ENCODE measurements at regions not wholly inside any gene's neighbourhood (a gene's known extent, or its start where the extent isn't known, plus 50 kb on each side); places are given as distances from the start of the nearest gene placed in this dataset.

- no peak overlapping the region for H3K27ac Mint-ChIP-seq (ENCODE audit: unreplicated experiment)
- H3K36me3 Mint-ChIP-seq (ENCODE audit: unreplicated experiment): no peaks in the 10 kb centered on the region
- H3K27me3 Mint-ChIP-seq (ENCODE audit: unreplicated experiment): peaks cover 21% of the 10 kb centered on the region
- DNase-seq (ENCODE audit: extremely low spot score, unreplicated experiment): no peak
- H3K4me1 Mint-ChIP-seq (ENCODE audit: unreplicated experiment): no peaks in the 10 kb centered on the region
- peaks cover 3% of the 10 kb centered on the region for H3K9me3 Mint-ChIP-seq (ENCODE audit: unreplicated experiment)
- TF ChIP-seq CTCF (IDR thresholded peaks at IDR 0.05): no peak
- H3K4me3 Mint-ChIP-seq (ENCODE audit: unreplicated experiment): no peak overlapping the region
Observed at GRCh38 chr12:58081488-58081887, 140.1 kb downstream of the ATP23 start.

DNA sequence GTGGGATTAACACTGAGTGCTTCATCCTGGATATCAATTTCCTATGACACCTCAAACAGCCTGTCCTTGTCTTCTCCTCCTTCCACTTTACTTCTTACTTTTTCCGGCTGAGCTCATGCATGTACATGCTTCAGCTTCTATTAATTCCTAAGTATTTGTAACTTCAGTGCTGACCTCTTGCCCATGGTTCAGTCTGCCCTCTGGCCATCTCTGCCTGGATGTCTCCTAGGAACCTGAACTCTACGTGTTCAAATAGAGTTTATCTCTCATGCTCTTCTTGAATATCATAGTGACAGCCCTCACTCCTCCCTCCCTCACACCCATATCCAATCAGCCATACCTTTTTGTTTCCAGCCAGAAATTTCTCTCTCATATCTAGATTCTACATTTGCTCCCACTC is 141.6 kb downstream of the ATP23 start:
- Mint-ChIP-seq H3K36me3 (ENCODE audit: unreplicated experiment) (no peaks in the 10 kb centered on the region), H3K9me3 (ENCODE audit: unreplicated experiment) (peaks cover 3% of the 10 kb centered on the region), H3K27ac (ENCODE audit: unreplicated experiment) (no peak overlapping the region), H3K27me3 (ENCODE audit: unreplicated experiment) (peaks cover 12% of the 10 kb centered on the region), H3K4me3 (ENCODE audit: unreplicated experiment) (no peak overlapping the region), H3K4me1 (ENCODE audit: unreplicated experiment) (no peaks in the 10 kb centered on the region)
- DNase-seq (ENCODE audit: extremely low spot score, unreplicated experiment): no peak
- TF ChIP-seq CTCF (IDR thresholded peaks at IDR 0.05): no peak

DNA sequence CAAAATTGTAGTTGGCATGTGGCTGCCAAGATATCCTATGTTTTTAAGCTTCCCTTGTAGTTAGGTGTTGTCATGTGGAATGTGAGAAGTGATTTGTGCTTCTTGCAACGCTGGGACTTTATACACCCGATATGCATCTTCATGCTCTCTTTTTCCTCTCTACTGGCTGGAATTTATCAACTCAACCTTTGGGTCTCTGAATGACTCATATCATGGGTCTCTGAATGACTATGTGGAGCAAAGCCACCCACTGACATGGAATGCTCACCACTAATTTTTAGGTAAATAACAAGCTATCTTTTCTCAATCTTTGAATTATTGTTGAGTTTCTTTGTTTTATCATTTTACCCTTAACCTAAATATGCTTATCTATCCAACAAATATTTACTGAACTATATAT is 144.6 kb downstream of the ATP23 start:
- H3K4me1 Mint-ChIP-seq (ENCODE audit: unreplicated experiment): no peaks in the 10 kb centered on the region

GRCh38 chr12:58086930-58087329 is 145.6 kb downstream of the ATP23 start:
- Mint-ChIP-seq H3K4me3 (ENCODE audit: unreplicated experiment) (no peak overlapping the region), H3K4me1 (ENCODE audit: unreplicated experiment) (no peaks in the 10 kb centered on the region), H3K27me3 (ENCODE audit: unreplicated experiment) (peaks cover 9% of the 10 kb centered on the region), H3K36me3 (ENCODE audit: unreplicated experiment) (no peaks in the 10 kb centered on the region), H3K27ac (ENCODE audit: unreplicated experiment) (no peak overlapping the region), H3K9me3 (ENCODE audit: unreplicated experiment) (peaks cover 3% of the 10 kb centered on the region)
- no peak for DNase-seq (ENCODE audit: extremely low spot score, unreplicated experiment)
- TF ChIP-seq CTCF (IDR thresholded peaks at IDR 0.05): no peak

More for the DNA sequence above, 144.6 kb downstream of the ATP23 start:
- H3K27me3 Mint-ChIP-seq (ENCODE audit: unreplicated experiment): peaks cover 5% of the 10 kb centered on the region
- H3K27ac Mint-ChIP-seq (ENCODE audit: unreplicated experiment): no peak overlapping the region
- peaks cover 3% of the 10 kb centered on the region for H3K9me3 Mint-ChIP-seq (ENCODE audit: unreplicated experiment)
- DNase-seq (ENCODE audit: extremely low spot score, unreplicated experiment): no peak
- TF ChIP-seq CTCF (IDR thresholded peaks at IDR 0.05): no peak
- no peak overlapping the region for H3K4me3 Mint-ChIP-seq (ENCODE audit: unreplicated experiment)
- no peaks in the 10 kb centered on the region for H3K36me3 Mint-ChIP-seq (ENCODE audit: unreplicated experiment)

DNA sequence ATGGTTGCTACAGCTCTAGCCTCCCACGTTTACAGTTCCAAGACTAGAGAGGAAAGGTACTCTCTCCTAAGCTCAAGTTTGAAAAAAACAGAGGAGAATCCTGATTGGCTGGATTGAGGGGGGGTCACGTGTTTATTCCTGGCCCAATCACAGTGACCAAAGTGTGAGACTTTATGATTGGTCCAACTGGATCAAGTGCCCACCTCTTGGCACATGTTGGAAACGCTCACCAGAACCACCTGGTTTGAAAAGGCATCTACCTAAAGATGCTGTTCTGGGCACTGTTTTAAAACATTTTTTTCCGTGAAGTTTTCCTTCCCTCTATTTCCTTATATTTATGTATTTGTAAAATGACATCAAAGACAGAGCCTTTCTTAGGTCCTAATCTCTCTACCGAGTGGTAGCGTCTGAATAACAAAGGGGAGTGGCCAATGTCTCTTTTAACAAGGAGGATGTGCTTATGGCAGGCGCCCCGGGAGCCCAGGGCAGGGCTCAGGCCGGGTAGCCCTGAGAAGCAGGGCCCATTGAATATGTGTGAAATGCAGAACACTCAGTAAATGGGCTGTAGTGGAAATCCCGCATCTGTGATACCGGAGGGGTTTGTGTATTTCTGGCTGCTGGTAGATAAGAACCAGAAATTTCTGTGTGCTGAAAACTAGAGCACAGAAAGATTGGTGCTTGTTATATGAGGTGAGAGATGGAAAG is 146.2 kb downstream of the ATP23 start:
- no peaks in the 10 kb centered on the region for H3K4me1 Mint-ChIP-seq (ENCODE audit: unreplicated experiment)

More for the DNA sequence above, 146.2 kb downstream of the ATP23 start:
- peaks cover 3% of the 10 kb centered on the region for H3K9me3 Mint-ChIP-seq (ENCODE audit: unreplicated experiment)
- no peak overlapping the region for H3K27ac Mint-ChIP-seq (ENCODE audit: unreplicated experiment)
- H3K36me3 Mint-ChIP-seq (ENCODE audit: unreplicated experiment): no peaks in the 10 kb centered on the region
- TF ChIP-seq CTCF (IDR thresholded peaks at IDR 0.05): no peak
- no peak for DNase-seq (ENCODE audit: extremely low spot score, unreplicated experiment)
- H3K4me3 Mint-ChIP-seq (ENCODE audit: unreplicated experiment): no peak overlapping the region
- peaks cover 16% of the 10 kb centered on the region for H3K27me3 Mint-ChIP-seq (ENCODE audit: unreplicated experiment)

All from osteocyte (in vitro differentiated cells).